OCI-LY3 (cell line): ENCODE measurements at regions not wholly inside any gene's neighbourhood (a gene's known extent, or its start where the extent isn't known, plus 50 kb on each side); places are given as distances from the start of the nearest gene placed in this dataset.

Experiments
- H2AFZ ChIP-seq: fragments of 200-600, 300-600 bp; shearing (Covaris generic); 2 replicates; pipeline ENCODE4 v1.6.0; 2014; ENCODE audit warnings: antibody characterized with exemption, low read depth, low read length
- H3K27ac ChIP-seq: fragments of 200-600, 300-600 bp; sonication (generic); 2 replicates; pipeline ENCODE4 v1.5.1; 2014; ENCODE audit warnings: mild to moderate bottlenecking, low read length, moderate library complexity, mixed read lengths
- H3K27me3 ChIP-seq: fragments of 200-600, 300-600 bp; sonication (generic); 2 replicates; pipeline ENCODE4 v1.6.1; 2014; ENCODE audit warnings: low read depth, low read length, mixed read lengths
- H3K36me3 ChIP-seq: fragments of 200-600, 300-600 bp; sonication (generic); replicated peaks from 2 replicates; pipeline ENCODE3; 2014; ENCODE audit warnings: low read depth, low read length, mixed read lengths
- H3K4me1 ChIP-seq: fragments of 300-600, 200-600 bp; sonication (generic); 2 replicates; pipeline ENCODE4 v1.6.1; 2014; ENCODE audit warnings: low read length, mixed read lengths
- H3K4me2 ChIP-seq: fragments of 200-600, 300-600 bp; sonication (generic); 2 replicates; pipeline ENCODE4 v1.6.1; 2014; ENCODE audit warnings: low read length, mixed read lengths
- H3K4me3 ChIP-seq: fragments of 300-600, 200-600 bp; sonication (generic); 2 replicates; pipeline ENCODE4 v1.5.1; 2014; ENCODE audit warnings: antibody characterized with exemption, mild to moderate bottlenecking, low read length, moderate library complexity
- H3K79me2 ChIP-seq: fragments of 300-600, 200-600 bp; shearing (Covaris generic); 2 replicates; pipeline ENCODE4 v1.6.1; 2014; ENCODE audit warnings: mild to moderate bottlenecking, low read length, mixed read lengths
- H3K9ac ChIP-seq: fragments of 300-600, 200-600 bp; shearing (Covaris generic); 2 replicates; pipeline ENCODE4 v1.6.0; 2014; ENCODE audit warnings: mild to moderate bottlenecking, low read length, moderate library complexity
- H3K9me3 ChIP-seq: fragments of 200-600, 300-600 bp; shearing (Covaris generic); 2 replicates; pipeline ENCODE4 v1.6.1; 2014; ENCODE audit warnings: low read length, mixed read lengths; ENCODE audit not compliant: insufficient read depth
- H4K20me1 ChIP-seq: fragments of 200-600, 300-600 bp; sonication (generic); 2 replicates; pipeline ENCODE4 v1.6.1; 2016; ENCODE audit warnings: low read length, mixed read lengths; ENCODE audit not compliant: insufficient read depth
- CTCF ChIP-seq: fragments of 200-600, 300-600 bp; sonication (generic); IDR thresholded peaks from 2 replicates; pipeline ENCODE4 v1.5.1; 2014; ENCODE audit warnings: antibody characterized with exemption, low read length, low read depth
- EZH2phosphoT487 ChIP-seq: fragments of 200-600 bp; shearing (Covaris generic); IDR thresholded peaks from 2 replicates; pipeline ENCODE4 v1.6.1; 2018; ENCODE audit warnings: antibody characterized with exemption, mixed run types, low read depth

DNA sequence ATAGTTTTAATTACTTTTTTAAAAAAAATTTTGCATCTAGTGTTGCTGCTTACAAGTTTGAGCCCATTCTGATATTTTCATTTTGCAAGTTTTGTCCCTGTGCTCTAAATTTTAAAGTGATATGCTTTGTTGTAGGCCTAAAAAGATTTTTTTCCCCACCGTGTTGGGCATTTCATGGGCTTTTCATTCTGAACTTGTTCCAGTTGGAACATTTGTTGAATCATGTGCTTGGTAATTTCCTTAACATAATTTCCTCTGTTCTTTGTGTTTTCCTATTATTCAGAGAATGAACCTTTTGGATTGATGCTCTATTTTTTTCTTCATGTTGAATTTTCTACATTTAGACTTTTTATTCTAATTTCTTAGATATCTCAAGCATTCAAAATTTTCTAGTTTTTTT lies 206.4 kb upstream of the SPRY2 start:
- Histone ChIP-seq H3K4me2 (no peak overlapping the region), H3K4me1 (peaks cover 11% of the 10 kb centered on the region), H3K4me3 (no peak overlapping the region), H4K20me1 (no peaks in the 10 kb centered on the region), H3K9ac (no peak overlapping the region), H3K9me3 (no peaks in the 10 kb centered on the region), H3K36me3 (no peaks in the 10 kb centered on the region), H2AFZ (no peak overlapping the region), H3K79me2 (no peaks in the 10 kb centered on the region), H3K27ac (no peak overlapping the region), H3K27me3 (no peaks in the 10 kb centered on the region)
- no peak for TF ChIP-seq EZH2phosphoT487
- TF ChIP-seq CTCF: no peak

DNA sequence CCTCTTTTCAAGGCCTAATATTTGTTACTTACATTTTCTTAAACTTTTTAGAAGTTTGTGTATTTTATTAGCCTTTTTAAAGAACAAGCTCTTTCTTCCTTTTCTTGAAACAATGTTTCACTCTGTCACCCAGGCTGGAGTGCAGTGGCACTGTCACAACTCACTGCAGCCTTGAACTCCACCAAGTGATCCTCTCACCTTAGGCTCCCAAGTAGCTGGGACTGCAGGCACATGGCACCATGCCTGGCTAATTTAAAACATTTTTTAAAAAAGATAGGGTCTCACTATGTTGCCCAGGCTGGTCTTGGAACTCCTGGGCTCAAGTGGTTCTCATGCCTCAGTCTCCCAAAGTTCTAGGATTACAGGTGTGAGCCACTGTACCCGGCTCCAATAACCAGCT lies 192.2 kb upstream of the SPRY2 start:
- no peak overlapping the region for H3K4me3 ChIP-seq
- no peaks in the 10 kb centered on the region for H4K20me1 ChIP-seq
- H3K9ac ChIP-seq: no peak overlapping the region
- H3K27ac ChIP-seq: no peak overlapping the region
- no peaks in the 10 kb centered on the region for H3K36me3 ChIP-seq
- H3K9me3 ChIP-seq: no peaks in the 10 kb centered on the region
- TF ChIP-seq EZH2phosphoT487: no peak
- TF ChIP-seq CTCF: no peak
- no peaks in the 10 kb centered on the region for H3K27me3 ChIP-seq
- H2AFZ ChIP-seq: no peak overlapping the region
- no peak overlapping the region for H3K4me2 ChIP-seq
- no peaks in the 10 kb centered on the region for H3K79me2 ChIP-seq
- H3K4me1 ChIP-seq: no peaks in the 10 kb centered on the region

- Histone ChIP-seq H3K27ac (no peak overlapping the region), H3K27me3 (no peaks in the 10 kb centered on the region), H3K4me3 (no peak overlapping the region), H2AFZ (no peak overlapping the region), H3K4me2 (no peak overlapping the region), H4K20me1 (no peaks in the 10 kb centered on the region), H3K9ac (no peak overlapping the region), H3K9me3 (no peaks in the 10 kb centered on the region), H3K79me2 (no peaks in the 10 kb centered on the region), H3K36me3 (no peaks in the 10 kb centered on the region), H3K4me1 (no peaks in the 10 kb centered on the region)
- no peak for TF ChIP-seq CTCF
Measured at GRCh38 chr13:80530902-80531301, 190.0 kb upstream of the SPRY2 start.

DNA sequence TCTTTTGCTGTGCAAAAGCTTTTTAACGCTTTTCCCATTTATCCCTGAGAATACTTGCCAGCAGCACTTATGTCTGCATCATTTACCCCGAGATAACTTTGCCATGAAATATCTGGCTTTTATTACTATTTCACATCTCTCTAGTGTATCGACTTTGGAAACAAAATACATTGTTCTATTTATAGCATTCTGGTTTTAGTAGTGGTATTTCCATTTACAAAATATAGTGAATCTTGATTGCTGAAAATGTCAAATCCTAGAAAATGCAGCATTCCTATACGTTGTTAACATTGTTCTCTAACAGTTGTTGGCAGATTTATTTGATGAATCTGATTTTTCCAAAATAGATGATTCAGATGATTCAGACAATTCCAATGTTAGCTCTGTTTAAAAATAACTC lies 189.3 kb upstream of the SPRY2 start:
- H3K9me3 ChIP-seq: no peaks in the 10 kb centered on the region
- no peaks in the 10 kb centered on the region for H4K20me1 ChIP-seq
- no peaks in the 10 kb centered on the region for H3K27me3 ChIP-seq
- no peak overlapping the region for H3K4me3 ChIP-seq
- no peak for TF ChIP-seq CTCF
- TF ChIP-seq EZH2phosphoT487: no peak
- no peaks in the 10 kb centered on the region for H3K79me2 ChIP-seq
- H3K36me3 ChIP-seq: no peaks in the 10 kb centered on the region
- no peak overlapping the region for H3K4me2 ChIP-seq
- no peak overlapping the region for H2AFZ ChIP-seq
- no peak overlapping the region for H3K9ac ChIP-seq
- no peaks in the 10 kb centered on the region for H3K4me1 ChIP-seq
- H3K27ac ChIP-seq: no peak overlapping the region
